Liver (tissue), 8 donors: ENCODE measurements at regions not wholly inside any gene's neighbourhood (a gene's known extent, or its start where the extent isn't known, plus 50 kb on each side); places are given as distances from the start of the nearest gene placed in this dataset.
A peak's percentile ranks its signal among the peaks of the same experiment; 100 is the strongest.

Experiments
- DNase-seq: peaks from one replicate; pipeline ENCODE4 v3.0.0-alpha.2; 2017; ENCODE audit warnings: low spot score
- H3K27ac ChIP-seq, 2 donors: one replicate each; pipeline ENCODE4 v1.7.0; 2013; ENCODE audit warnings: inconsistent platforms in 2 of 2, low read length in 2 of 2, control low read depth in 1 of 2, low read depth in 1 of 2, mild to moderate bottlenecking in 1 of 2
- H3K27me3 ChIP-seq, 4 donors: one replicate each; pipeline versions ENCODE4 v1.6.1 to v1.7.0; 2013; ENCODE audit warnings: low read length in 3 of 4, inconsistent platforms in 1 of 4, mild to moderate bottlenecking in 1 of 4, moderate library complexity in 1 of 4; ENCODE audit not compliant: control insufficient read depth in 4 of 4, insufficient read depth in 4 of 4
- H3K36me3 ChIP-seq, 4 donors: one replicate each; pipeline versions ENCODE4 v1.6.1 to v1.7.0; 2013; ENCODE audit warnings: low read length in 3 of 4, mild to moderate bottlenecking in 3 of 4, low read depth in 1 of 4, moderate library complexity in 1 of 4; ENCODE audit not compliant: control insufficient read depth in 4 of 4, insufficient read depth in 3 of 4
- H3K4me1 ChIP-seq, 4 donors: one replicate each; pipeline versions ENCODE4 v1.6.1 to v1.7.0; 2013; ENCODE audit warnings: low read length in 3 of 4, mild to moderate bottlenecking in 3 of 4, moderate library complexity in 1 of 4; ENCODE audit not compliant: control insufficient read depth in 4 of 4, insufficient read depth in 4 of 4
- H3K4me3 ChIP-seq, 3 donors: one replicate each; pipeline versions ENCODE4 v1.6.1 to v1.7.0; 2013; ENCODE audit warnings: low read length in 3 of 3, control low read depth in 1 of 3, low read depth in 1 of 3, mild to moderate bottlenecking in 1 of 3
- H3K9ac ChIP-seq, 2 donors: one replicate each; pipeline ENCODE4 v1.7.0; 2013; ENCODE audit warnings: low read length in 2 of 2, mild to moderate bottlenecking in 2 of 2, moderate library complexity in 2 of 2, control low read depth in 1 of 2, low read depth in 1 of 2
- H3K9me3 ChIP-seq, 4 donors: one replicate each; pipeline versions ENCODE4 v1.6.1 to v1.7.0; 2013; ENCODE audit warnings: low read length in 3 of 4; ENCODE audit not compliant: control insufficient read depth in 4 of 4
- EGR1 ChIP-seq, 2 donors: IDR thresholded peaks; 2 replicates each; pipeline ENCODE4 v1.6.1; 2016 to 2018; ENCODE audit warnings: antibody characterized with exemption in 2 of 2, low read depth in 2 of 2
- FOXA1 ChIP-seq: IDR thresholded peaks from 2 replicates; pipeline ENCODE4 v1.6.1; 2016; ENCODE audit warnings: antibody characterized with exemption
- FOXA2 ChIP-seq: IDR thresholded peaks from 2 replicates; pipeline ENCODE4 v1.6.1; 2016; ENCODE audit warnings: antibody characterized with exemption
- GABPA ChIP-seq, 2 donors: IDR thresholded peaks in 1 of 2; conservative IDR thresholded peaks in 1 of 2; 2 replicates each; pipeline ENCODE4 v1.6.1; 2016; ENCODE audit warnings: antibody characterized with exemption in 2 of 2, mild to moderate bottlenecking in 1 of 2, moderate library complexity in 1 of 2
- JUND ChIP-seq, 2 donors: IDR thresholded peaks; 2 replicates each; pipeline ENCODE4 v1.6.1; 2016; ENCODE audit warnings: antibody characterized with exemption in 2 of 2
- NR2F2 ChIP-seq: IDR thresholded peaks from 2 replicates; pipeline ENCODE4 v1.6.1; 2016; ENCODE audit warnings: antibody characterized with exemption
- SP1 ChIP-seq: IDR thresholded peaks from 2 replicates; pipeline ENCODE4 v1.6.1; 2018; ENCODE audit warnings: antibody characterized with exemption, mild to moderate bottlenecking
- TAF1 ChIP-seq: conservative IDR thresholded peaks from 2 replicates; pipeline ENCODE4 v1.6.1; 2016; ENCODE audit warnings: antibody characterized with exemption, mild to moderate bottlenecking
- YY1 ChIP-seq: IDR thresholded peaks from 2 replicates; pipeline ENCODE4 v1.6.1; 2016; ENCODE audit warnings: antibody characterized with exemption, mild to moderate bottlenecking
- ZBTB33 ChIP-seq: IDR thresholded peaks from 2 replicates; pipeline ENCODE4 v1.6.1; 2016; ENCODE audit warnings: antibody characterized with exemption
- WGBS: extraction: QIAGEN DNeasy Blood & Tissue Kit; methylation state at CpG from one replicate; pipeline ENCODE4 v1.1.7; 2013; 5-methylcytosine and 5-hydroxymethylcytosine counted together
- TF ChIP-seq, protein P1 (sequence below): IDR thresholded peaks from 2 replicates; pipeline ENCODE4 v1.6.1; 2016; ENCODE audit warnings: antibody characterized with exemption
- TF ChIP-seq, protein P2 (sequence below): IDR thresholded peaks from 2 replicates; pipeline ENCODE4 v1.6.1; 2016; ENCODE audit warnings: antibody characterized with exemption
- TF ChIP-seq, protein P3 (sequence below): fragments of 150-350 bp; IDR thresholded peaks from 2 replicates; pipeline ENCODE4 v1.5.1; 2017; ENCODE audit warnings: improper control_type of control experiment, low read depth, low read length; ENCODE audit not compliant: missing input control
- donor health status: healthy.
- donor health status: healthy.
- donor health status: healthy.
- donor health status: healthy.
- donor health status: healthy.

GRCh38 chr10:61830072-61830845 lies 71.2 kb upstream of the ARID5B start:
- Histone ChIP-seq H3K4me3 (no peak overlapping the region), H3K9ac (no peak overlapping the region), H3K4me1 (no peaks in the 10 kb centered on the region), H3K9me3 (peaks cover 0 to 3% (median 0%) of the 10 kb centered on the region in 4 donors), H3K36me3 (no peaks in the 10 kb centered on the region), H3K27me3 (no peaks in the 10 kb centered on the region), H3K27ac (no peak overlapping the region)
- 87% methylated on average over 7 of the region's 7 CpGs for WGBS
- TF ChIP-seq YY1 = no peak
- TF ChIP-seq, protein P1, sequence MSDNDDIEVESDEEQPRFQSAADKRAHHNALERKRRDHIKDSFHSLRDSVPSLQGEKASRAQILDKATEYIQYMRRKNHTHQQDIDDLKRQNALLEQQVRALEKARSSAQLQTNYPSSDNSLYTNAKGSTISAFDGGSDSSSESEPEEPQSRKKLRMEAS = no peak
- no peak for TF ChIP-seq JUND (IDR thresholded peaks at IDR 0.05)
- no peak for TF ChIP-seq ZBTB33
- no peak for TF ChIP-seq TAF1
- TF ChIP-seq, protein P2, sequence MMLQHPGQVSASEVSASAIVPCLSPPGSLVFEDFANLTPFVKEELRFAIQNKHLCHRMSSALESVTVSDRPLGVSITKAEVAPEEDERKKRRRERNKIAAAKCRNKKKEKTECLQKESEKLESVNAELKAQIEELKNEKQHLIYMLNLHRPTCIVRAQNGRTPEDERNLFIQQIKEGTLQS = no peak
- TF ChIP-seq SP1 = no peak
- no peak for TF ChIP-seq GABPA (IDR thresholded peaks at IDR 0.05 in 1 of 2, conservative IDR thresholded peaks at IDR 0.05 in 1 of 2)
- TF ChIP-seq, protein P3, sequence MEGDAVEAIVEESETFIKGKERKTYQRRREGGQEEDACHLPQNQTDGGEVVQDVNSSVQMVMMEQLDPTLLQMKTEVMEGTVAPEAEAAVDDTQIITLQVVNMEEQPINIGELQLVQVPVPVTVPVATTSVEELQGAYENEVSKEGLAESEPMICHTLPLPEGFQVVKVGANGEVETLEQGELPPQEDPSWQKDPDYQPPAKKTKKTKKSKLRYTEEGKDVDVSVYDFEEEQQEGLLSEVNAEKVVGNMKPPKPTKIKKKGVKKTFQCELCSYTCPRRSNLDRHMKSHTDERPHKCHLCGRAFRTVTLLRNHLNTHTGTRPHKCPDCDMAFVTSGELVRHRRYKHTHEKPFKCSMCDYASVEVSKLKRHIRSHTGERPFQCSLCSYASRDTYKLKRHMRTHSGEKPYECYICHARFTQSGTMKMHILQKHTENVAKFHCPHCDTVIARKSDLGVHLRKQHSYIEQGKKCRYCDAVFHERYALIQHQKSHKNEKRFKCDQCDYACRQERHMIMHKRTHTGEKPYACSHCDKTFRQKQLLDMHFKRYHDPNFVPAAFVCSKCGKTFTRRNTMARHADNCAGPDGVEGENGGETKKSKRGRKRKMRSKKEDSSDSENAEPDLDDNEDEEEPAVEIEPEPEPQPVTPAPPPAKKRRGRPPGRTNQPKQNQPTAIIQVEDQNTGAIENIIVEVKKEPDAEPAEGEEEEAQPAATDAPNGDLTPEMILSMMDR = no peak
- no peak for TF ChIP-seq FOXA1
- TF ChIP-seq FOXA2 = no peak
- no peak for TF ChIP-seq EGR1 (IDR thresholded peaks at IDR 0.05; ENCODE audit: low read depth in 2 of 2)
- no peak for TF ChIP-seq NR2F2
- DNase-seq = no peak

DNA sequence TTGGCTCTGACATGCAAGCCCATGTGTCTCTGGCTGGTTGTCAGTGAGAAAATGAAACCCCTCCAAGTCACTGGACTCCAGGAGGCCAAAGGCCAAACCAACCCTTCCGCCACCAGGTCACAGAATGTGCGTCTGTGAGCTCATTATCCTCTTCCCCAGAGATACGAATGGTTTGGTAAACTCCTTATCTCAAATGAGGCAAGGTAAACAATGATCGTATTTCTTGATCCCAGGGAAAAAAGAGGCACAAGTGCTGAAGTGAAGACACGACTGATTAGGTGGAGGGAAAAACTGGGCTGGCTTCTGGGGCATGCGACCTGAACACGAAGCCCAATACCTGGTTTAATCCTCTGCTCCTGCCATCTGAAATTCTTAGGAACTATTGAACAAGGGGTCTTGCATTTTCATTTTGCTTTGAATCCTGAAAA lies 70.6 kb upstream of the ARID5B start:
- no peaks in the 10 kb centered on the region for H3K36me3 ChIP-seq
- no peaks in the 10 kb centered on the region for H3K27me3 ChIP-seq
- DNase-seq = no peak
- H3K9ac ChIP-seq = no peak overlapping the region
- no peak overlapping the region for H3K4me3 ChIP-seq
- peaks cover 0 to 3% (median 0%) of the 10 kb centered on the region in 4 donors for H3K9me3 ChIP-seq
- TF ChIP-seq, protein P1 = no peak
- TF ChIP-seq NR2F2 (peak; percentile 58), JUND (IDR thresholded peaks at IDR 0.05) (no peak), SP1 (no peak)
- WGBS = 72% methylated on average over 7 of the region's 7 CpGs
- no peaks in the 10 kb centered on the region for H3K4me1 ChIP-seq
- no peak overlapping the region for H3K27ac ChIP-seq
